Hematopoietic multipotent progenitor cell treated with erythropoietin and hydrocortisone succinate and interleukin-3 and kit ligand, for 17 days (in vitro differentiated cells): ENCODE measurements at regions not wholly inside any gene's neighbourhood (a gene's known extent, or its start where the extent isn't known, plus 50 kb on each side); places are given as distances from the start of the nearest gene placed in this dataset.

ENCODE experiments used
- DNase-seq: peaks from one replicate; pipeline ENCODE4 v3.0.0-alpha.2; 2015; ENCODE audit warnings: low spot score

DNA sequence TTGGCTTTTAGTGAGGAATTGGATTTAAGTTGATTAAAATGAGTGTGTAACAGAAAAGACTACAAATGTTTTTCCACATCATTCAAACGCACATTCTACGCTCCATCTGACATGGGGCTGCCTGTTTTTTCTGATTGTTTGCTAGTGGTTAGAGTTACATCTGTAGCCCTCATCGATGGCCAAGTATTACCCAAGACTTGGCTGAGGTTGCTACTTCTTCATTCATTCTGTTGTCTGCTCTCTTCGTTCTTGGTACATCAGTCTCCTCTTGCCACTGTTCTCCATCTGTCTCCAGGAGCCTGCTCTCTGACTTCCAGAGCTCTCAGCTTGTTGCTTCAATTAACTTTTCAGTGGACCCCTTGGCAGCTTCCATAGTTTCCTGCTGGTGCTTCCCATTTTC is 1844.6 kb upstream of the TENM3 start:
- DNase-seq = no peak

DNA sequence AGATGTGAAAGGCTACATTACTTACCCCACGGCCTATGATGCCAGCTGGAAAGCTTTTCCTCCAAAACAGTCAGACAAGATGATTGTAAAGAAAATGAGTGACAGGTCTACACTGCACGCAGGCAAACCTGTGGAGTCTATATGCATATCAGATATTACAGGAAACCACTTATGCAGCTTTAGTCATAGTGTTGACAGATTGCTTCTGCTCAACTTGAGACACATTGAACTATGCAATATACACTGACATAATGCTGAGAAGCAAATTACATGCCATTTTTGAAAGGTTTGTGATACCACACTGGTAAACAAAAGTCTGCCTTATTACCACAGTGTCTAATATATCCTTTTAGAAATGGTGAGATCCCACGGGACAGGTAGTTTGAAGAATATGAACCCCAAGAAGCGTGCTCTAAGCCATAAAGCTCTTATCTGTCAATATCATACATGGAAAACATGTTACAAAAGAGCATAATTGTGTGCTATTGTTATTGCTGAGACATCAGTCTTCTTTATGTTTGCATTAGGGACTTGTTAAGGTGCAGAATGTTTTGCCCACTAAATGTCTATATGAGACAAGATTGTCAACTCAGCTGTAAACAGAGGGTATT is 1835.8 kb upstream of the TENM3 start:
- no peak for DNase-seq

DNA sequence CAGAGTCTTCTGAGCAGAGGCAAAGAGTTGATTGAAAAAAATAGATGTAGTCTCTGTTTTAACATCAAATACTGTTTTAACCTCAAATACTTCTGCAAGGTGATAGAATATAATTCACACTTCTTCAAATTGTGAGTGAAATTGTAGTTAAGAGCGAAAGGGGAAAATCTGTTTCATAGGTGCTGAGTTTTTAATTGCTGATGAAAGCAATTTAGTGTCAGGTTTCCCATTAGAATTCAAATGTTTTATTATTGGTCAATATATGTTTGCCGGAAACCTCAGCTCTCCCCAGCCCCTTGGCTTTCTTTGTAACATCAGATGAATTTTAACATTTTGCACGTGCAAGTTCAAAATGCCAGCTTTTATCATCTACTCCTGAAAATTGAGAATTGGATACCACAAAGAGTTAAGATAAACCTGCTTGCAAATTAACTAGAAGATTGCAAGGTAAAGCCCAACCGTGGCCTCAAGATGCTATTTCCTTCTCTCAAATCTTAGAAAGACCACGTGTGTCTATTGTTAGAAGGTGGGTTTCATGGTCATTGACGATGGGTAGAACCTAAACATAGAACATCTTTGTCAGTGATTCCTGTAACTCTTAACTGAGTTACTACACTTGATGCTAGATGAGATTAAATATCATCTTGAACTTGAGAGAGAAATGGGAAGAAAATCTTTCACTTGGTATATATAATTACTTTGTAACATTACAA is 1824.2 kb upstream of the TENM3 start:
- DNase-seq = no peak

DNA sequence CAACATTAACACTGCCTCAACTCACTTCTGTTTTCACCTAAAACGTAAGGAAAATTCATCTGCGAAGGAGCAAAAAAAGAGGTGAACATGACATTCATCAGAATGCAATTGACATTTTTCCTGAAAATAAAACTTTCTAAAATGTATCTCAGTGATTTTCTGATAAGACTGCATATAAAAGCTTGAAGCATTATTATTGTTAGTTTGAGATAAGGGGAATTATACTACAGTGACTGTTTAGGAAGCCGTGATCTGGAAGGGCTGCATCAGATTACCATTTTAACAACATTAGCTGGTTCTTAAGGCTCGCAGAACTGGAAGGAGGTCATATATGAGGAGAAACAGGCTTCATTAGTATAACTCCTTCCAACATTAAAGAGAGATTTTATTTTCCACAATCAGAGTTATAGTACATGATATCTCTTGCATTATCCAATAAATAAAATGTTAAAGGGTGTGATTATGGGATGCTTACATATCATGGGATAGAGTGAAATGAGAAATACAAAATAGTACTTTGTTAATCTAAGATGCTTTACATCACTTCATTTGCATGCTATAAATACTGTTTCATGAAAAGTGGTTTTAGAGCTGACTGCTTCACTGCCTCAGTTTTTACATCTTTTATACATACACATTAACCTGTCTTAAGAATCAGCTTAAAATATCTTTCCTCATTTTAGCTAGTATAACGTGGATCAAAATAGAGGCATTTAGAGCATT is 1820.1 kb upstream of the TENM3 start:
- no peak for DNase-seq

DNA sequence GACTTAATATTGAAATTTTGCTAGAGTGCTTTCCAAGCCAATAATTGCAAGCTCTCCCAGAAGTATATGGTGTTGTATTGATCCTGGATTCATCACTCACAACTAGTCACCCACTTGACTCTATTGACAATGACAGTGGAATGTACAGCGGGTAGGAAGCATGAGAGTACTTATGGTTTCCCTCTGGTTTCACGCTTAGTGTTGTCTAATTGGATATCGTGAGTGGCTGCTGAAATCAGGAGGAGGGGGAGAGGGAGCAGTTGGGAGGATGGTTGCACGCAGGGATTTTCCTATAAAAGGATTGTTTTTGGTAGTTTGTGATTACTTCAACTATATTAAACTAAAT is 1819.5 kb upstream of the TENM3 start:
- no peak for DNase-seq

DNA sequence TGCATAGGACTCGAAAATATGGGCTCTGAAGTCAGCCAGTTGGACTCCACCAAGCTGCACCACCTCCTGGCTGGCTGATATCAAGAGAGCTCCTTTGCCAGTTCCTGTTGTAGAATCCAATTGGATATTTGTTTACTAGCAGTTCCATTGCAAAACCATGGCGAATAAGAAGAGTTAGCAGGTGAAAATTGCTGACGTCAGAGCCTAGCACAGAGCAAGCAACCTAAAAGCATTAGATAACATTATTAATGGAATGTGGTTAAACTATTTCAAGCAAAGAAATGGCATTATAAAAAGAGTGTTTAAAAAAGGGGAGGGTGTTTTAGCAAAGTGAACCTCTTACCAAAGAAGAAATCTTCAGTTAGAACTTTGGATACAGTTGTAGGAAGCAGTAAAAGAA is 1816.3 kb upstream of the TENM3 start:
- no peak for DNase-seq

DNA sequence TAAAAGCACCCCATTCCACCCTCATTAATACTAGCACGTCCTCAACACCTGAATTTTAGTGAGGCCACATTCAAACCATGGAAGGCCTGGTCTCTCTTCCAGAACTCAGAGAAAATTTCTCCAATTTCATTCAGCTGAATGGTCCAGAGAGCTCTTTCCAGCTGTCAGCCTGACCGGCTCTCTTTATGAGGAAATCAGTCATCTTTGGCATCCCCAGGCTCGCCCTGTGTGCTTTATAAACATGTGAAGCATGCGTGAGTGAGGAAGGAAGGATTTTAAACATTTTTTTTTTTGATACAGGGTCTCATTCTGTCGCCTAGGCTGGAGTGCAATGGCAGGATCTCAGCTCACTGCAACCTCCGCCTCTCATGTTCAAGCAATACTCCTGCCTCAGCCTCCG is 1812.9 kb upstream of the TENM3 start:
- DNase-seq = no peak

DNA sequence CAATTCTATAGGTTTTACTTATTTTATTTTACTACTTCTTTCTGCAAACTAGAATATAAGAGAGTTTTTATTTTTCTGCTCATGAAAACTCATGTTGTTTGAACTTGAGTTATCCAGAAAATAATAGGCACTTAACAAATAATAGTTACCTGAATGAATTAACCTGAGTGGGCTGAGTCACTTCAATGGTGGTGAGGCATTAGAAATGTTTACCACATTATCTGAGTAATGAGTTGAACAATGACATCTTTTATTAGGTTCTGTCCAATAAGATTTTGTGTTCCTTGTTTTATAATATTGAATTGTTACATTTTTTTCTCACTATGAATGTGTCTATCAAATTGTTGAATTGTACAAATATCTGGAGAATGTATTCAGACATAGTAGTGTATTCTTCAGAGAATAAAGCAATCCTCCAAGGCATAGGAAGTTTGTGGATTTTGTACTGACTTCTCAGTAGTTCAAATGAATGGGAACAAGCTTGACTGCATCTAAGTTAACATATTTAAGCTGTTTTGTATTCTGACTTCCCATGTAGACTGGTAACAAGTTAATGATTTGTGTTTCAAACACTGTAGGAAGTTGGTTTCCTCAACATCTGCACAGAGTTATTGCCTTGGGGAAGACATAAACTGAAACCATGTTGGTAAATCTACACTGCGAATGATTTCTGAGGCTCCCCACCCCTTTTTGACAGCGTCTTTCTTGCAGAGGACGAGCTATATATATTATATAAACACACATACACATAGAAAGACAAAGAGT is 1808.9 kb upstream of the TENM3 start:
- DNase-seq = no peak

DNA sequence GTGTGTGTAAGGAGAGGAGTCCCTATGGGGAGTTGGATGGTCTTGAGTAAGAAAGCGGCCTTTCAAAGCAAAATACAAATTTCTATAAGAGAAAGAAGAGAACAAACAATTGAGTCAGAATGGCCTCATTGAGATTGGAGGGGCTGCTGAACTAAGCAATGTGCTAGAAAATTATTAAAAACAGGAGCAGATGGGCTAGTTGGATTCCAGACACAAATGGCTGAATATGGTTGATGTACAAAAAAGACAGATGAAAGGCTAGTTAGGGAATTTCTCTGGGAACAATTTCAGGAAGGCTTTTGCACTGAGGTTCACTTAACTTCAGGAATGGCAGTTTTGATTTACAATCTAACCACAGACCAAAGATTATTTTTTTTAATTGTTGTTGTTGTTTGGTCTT is 1806.8 kb upstream of the TENM3 start:
- no peak for DNase-seq

DNA sequence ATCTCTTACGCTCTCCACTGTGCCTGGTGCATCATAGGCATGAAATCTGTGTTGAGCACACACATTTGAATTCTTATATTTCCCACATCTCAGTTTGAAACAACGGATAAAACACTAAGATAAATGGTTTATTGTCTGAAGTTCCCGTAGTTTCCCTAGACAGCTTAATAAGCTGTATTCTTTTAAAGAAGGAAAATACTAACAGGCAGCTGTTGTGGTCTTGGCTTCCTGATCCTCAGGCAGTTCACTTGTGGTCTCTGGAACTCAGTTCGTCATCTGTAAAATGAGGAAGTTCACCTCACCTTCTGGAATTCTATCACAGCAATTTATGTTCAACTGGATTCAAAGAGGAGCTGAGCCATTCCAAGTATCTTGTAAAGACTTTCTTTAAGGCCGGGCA is 1805.6 kb upstream of the TENM3 start:
- no peak for DNase-seq

DNA sequence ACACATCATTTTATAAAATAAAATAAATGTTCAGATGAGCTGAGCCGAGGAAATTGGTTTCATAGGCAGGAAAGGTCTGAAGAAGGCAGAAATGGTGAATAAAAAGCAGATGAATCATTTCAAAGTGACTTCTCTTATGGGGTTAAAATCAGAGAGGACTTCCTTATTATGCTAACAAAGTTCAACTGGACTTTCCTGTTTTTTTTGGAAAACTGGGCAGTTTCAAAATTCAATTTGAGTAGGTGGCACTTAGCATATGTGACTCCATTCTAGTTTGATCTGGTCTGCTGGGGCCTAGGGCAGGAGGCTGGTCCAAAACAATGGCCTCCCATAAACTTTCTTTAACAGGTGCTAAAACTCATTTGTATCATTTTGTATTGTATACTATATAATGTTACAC is 1794.9 kb upstream of the TENM3 start:
- no peak for DNase-seq

DNA sequence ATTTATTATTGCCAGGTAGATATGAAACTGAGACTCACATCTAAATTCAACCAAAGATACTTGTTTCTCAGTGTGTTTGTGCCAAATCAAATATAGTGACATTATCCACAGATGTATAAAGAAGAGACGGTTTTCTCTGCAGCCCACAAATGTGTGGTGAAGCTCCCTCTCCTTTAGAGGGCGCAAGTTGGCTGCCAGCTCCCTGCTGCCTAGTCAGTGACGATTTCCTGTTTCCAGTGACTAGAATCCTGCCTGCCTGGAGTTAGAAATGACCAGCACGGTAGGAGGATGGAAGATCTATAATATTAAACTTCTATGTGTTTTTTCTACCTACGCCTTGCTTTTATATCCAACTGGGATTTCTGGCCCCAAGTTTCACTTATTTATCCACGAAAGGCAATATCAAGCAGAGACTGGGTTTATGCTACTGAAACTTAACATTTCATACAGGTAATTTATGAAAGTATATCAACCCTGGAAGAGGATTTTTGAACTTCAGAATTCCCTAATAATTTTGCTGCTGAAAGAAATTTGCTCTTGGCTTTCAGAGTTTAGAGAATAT is 1793.7 kb upstream of the TENM3 start:
- no peak for DNase-seq

DNA sequence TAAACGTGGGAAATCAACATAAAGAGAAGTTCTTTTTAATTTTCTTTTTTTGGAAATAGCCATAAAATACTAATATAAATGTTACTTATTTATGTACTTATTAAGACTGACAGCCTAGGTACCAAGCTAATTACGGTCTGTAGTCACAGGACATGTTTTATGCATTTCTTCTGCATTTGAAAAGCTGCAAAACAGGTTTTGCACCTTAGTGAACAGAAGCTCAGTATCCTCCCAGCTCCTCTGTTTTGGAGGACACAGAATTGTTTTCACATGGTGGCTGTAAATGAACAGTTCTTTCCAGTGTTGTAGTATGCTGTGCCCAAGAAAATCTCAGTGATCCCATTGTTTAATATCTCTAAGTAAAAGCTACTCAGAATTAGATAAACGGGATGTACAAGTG is 1788.0 kb upstream of the TENM3 start:
- DNase-seq = no peak

DNA sequence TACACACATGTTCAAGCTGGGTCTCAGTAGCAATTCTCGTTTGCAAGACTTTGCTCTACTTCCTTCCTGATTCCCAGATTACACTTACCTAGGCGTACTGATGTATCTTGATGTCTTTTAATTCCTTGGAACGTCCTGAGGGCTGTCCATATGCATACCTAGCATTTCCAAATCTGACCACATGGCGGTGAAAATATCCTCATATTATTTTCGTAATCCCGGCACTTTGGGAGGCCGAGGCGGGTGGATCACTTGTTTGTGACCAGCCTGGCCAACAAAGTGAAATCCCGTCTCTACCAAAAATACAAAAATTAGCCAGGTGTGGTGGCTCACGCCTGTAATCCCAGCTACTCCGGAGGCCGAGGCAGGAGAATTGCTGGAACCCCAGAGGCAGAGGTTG is 1786.3 kb upstream of the TENM3 start:
- no peak for DNase-seq

DNA sequence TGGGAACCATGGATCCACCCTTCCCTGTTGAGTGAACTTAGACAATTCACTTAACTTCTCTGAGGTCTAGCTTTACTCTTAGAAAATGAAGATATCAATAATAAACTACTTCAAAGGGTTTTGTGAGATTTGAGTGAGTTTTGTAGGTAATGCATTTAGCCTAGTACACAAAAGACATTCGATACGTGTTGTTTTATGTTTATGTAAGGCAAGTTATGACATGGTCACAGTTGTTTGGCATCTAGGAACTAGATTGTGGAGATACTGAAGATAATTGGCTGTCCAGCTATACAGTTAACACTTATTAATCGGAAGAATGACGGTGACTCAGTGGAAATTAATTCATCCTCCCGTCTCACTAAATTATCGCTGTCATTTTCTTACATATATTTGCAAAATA is 1781.1 kb upstream of the TENM3 start:
- no peak for DNase-seq

DNA sequence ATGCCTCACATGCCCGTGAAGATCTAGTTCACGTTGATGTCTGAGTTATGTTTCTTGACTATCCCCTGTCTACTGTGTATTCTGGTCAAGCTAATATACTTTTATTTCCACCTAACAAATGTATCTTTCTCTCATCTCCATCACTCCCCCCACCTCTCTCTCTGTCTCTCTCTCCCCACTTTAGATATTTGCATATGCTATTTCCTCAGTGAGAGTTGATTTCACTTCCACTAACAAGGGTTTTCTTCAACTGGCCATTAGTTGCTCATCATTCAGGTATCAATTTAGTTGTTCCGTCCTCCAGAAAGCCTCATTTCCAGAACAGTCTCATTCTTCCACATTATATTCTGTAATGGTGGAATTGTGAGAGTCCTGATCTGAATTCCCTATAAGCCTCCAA is 1777.8 kb upstream of the TENM3 start:
- no peak for DNase-seq

DNA sequence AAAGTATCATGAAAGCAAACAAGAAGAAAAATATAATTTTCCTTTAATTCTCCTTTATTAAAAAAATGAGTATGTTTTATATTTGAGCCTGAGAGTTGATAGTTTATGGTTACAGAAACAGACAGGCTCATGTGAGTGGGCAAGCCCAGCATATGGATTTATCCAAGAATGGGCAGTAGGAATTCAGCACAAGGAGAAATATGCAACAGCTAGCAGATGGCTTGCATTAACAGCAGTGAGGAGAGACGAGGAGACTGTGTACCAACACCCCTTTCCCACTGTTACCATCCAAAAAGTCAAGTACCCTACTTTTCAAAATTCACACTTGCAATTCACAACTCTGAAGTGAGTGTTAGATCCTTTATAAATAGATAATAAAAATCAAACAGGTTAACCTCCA is 1760.2 kb upstream of the TENM3 start:
- no peak for DNase-seq

DNA sequence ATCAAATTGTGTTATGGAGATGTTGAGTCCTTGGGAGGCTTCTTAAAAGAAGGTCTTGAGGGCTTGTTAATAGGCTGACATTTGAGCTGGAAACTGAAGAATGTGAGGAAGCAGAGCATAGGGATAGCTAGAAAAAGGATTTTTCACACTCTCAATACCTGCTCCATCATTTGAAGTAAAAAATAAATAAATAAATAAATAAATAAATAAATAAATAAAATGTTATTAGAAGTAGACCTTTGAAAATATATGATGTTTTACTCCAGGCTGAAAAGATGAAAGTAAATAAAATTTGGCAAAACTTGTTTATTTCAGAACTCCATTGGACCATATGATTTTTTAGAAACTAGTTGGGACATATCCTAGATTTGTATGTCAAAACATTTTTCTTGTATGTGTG is 1757.8 kb upstream of the TENM3 start:
- no peak for DNase-seq

DNA sequence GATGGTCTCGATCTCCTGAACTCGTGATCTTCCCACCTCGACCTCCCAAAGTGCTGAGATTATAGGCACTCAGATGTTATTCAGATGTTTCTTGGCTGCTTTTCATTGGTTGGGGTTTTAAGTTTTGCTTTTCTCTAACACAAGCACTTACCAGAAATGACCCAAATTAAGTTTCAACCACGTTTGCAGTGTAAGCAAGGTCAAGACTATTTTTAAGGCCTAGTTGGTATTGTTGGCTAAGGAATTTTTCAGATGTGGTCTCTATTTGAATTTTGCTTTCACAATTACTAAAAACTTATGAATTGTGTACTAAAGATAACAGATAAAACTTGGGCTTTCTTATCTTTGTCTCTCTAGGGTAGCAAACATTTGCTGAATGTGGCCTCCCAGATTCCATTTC is 1756.9 kb upstream of the TENM3 start:
- no peak for DNase-seq

DNA sequence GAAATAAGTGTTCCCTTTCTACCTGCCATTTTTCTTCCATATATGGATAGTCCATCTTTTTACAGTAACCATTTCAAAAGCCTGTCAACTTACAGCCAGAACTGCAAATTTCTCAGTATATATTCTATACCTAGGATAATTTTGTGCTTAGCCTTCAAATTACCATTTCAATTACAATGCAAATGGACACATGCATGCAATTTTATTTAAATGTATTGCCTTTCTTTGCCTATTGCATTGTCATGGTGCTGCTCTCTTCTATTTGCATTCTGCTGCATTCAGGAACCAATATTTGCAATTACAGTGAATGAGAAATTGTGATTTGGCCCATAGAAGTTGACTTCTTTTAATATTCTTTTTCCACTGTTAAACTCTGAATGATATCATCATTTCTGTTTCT is 1753.4 kb upstream of the TENM3 start:
- DNase-seq = no peak

DNA sequence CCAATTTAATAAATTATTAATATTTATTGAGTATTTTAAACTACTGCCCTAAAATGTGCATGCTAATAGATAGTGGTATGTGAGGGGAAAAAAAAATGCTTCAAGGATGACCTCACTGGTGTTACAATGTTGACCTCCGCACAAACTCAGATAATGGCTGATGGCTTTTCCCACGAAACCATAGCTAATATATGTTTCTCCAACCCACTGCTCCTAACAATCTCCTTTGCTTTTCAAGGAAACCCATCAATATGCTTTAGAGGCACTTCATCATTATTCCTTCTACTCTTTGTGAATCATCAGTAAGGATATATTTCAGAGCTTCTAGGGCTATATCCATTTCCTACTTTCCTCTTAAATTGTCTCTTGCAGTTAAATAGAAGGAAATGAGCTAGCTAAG is 1752.0 kb upstream of the TENM3 start:
- no peak for DNase-seq

DNA sequence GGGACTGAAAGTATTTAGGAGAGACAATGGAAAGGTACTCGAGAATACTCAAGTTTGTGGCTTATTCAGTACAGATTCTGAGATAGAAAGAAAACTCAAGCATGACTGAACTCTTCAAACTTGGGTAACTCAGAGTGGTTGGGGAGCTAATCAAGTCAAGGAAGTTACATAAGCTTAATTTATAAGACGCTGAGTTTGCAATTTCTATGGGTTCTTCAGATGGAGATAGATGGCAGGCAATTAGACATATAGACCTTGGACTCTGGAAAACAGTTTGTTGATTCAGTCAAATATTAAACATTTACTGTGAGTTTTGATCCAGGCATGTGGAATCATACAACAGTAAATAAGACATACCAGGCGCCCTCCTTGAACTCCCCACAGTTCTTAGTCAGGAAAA is 1749.9 kb upstream of the TENM3 start:
- no peak for DNase-seq

DNA sequence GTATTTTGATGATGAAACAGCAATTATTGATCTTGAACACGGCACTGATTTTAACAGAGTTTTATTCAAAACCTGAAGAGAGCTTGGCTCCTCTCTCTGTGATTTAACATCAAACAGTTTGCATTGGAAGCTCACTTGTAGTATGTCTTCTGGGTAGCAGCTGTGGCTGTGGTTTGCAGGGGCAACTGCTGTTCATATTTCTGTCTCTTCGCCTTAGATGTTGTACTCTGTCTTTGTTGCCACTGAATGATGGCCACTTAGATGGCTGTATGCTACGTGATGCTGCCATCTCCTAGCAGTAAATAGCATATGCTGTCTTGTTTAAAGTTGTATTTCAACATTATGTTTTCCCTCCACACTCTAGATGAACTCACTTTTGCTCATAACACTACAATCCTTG is 1743.0 kb upstream of the TENM3 start:
- DNase-seq = no peak
